ENCODE measurements at regions not wholly inside any gene's neighbourhood (a gene's known extent, or its start where the extent isn't known, plus 50 kb on each side); places are given as distances from the start of the nearest gene placed in this dataset.

- H3K9ac ChIP-seq (ENCODE audit: low read depth, low read length), result no peak overlapping the region
- H3K36me3 ChIP-seq (ENCODE audit: insufficient read depth, low read length), result no peaks in the 10 kb centered on the region
- no peaks in the 10 kb centered on the region for H3K9me3 ChIP-seq (ENCODE audit: insufficient read depth, low read length, severe bottlenecking)
- no peak overlapping the region for H3K27ac ChIP-seq (ENCODE audit: low read length)
- ATAC-seq (ENCODE audit: insufficient read depth, low read depth) (no peak), DNase-seq (no peak)
- no peak overlapping the region for H3K4me2 ChIP-seq (ENCODE audit: insufficient read depth, low read length)
- no peak overlapping the region for H2AFZ ChIP-seq (ENCODE audit: low read depth, low read length)
- no peak for TF ChIP-seq EZH2 (IDR thresholded peaks at IDR 0.05; ENCODE audit: borderline replicate concordance, low read depth, low read length, severe bottlenecking)
- no peak for TF ChIP-seq CTCF (IDR thresholded peaks at IDR 0.05; ENCODE audit: borderline replicate concordance, extremely low read depth, low read length, poor library complexity, severe bottlenecking)
- no peaks in the 10 kb centered on the region for H3K4me1 ChIP-seq (ENCODE audit: insufficient read depth, low read length)
- no peaks in the 10 kb centered on the region for H3K79me2 ChIP-seq (ENCODE audit: insufficient read depth, low read length)
- H4K20me1 ChIP-seq (ENCODE audit: insufficient read depth, low read length), result no peaks in the 10 kb centered on the region
- H3K27me3 ChIP-seq (ENCODE audit: insufficient read depth, low read length, poor library complexity), result peaks cover 11% of the 10 kb centered on the region
- H3K4me3 ChIP-seq (ENCODE audit: low read depth in 1 of 2, low read length in 2 of 2), result no peak overlapping the region
These were observed 540.0 kb downstream of the OMA1 start for GRCh38 chr1:58006421-58007046.

- DNase-seq (no peak), ATAC-seq (ENCODE audit: insufficient read depth, low read depth) (no peak)
- no peaks in the 10 kb centered on the region for H3K9me3 ChIP-seq (ENCODE audit: insufficient read depth, low read length, severe bottlenecking)
- H3K9ac ChIP-seq (ENCODE audit: low read depth, low read length), result no peak overlapping the region
- TF ChIP-seq CTCF (IDR thresholded peaks at IDR 0.05; ENCODE audit: borderline replicate concordance, extremely low read depth, low read length, poor library complexity, severe bottlenecking) (no peak), EZH2 (IDR thresholded peaks at IDR 0.05; ENCODE audit: borderline replicate concordance, low read depth, low read length, severe bottlenecking) (no peak)
- no peak overlapping the region for H2AFZ ChIP-seq (ENCODE audit: low read depth, low read length)
- H3K4me1 ChIP-seq (ENCODE audit: insufficient read depth, low read length), result no peaks in the 10 kb centered on the region
- H3K36me3 ChIP-seq (ENCODE audit: insufficient read depth, low read length), result no peaks in the 10 kb centered on the region
- H4K20me1 ChIP-seq (ENCODE audit: insufficient read depth, low read length), result no peaks in the 10 kb centered on the region
- peaks cover 11% of the 10 kb centered on the region for H3K27me3 ChIP-seq (ENCODE audit: insufficient read depth, low read length, poor library complexity)
- H3K4me3 ChIP-seq (ENCODE audit: low read depth in 1 of 2, low read length in 2 of 2), result no peak overlapping the region
- H3K27ac ChIP-seq (ENCODE audit: low read length), result no peak overlapping the region
- H3K4me2 ChIP-seq (ENCODE audit: insufficient read depth, low read length), result no peak overlapping the region
- H3K79me2 ChIP-seq (ENCODE audit: insufficient read depth, low read length), result no peaks in the 10 kb centered on the region
These were observed 541.3 kb downstream of the OMA1 start for GRCh38 chr1:58005212-58005611.

GRCh38 chr1:58003988-58004387 is 542.5 kb downstream of the OMA1 start:
- H2AFZ ChIP-seq (ENCODE audit: low read depth, low read length), result no peak overlapping the region
- H3K36me3 ChIP-seq (ENCODE audit: insufficient read depth, low read length), result no peaks in the 10 kb centered on the region
- DNase-seq (no peak), ATAC-seq (ENCODE audit: insufficient read depth, low read depth) (no peak)
- no peaks in the 10 kb centered on the region for H3K9me3 ChIP-seq (ENCODE audit: insufficient read depth, low read length, severe bottlenecking)
- TF ChIP-seq CTCF (IDR thresholded peaks at IDR 0.05; ENCODE audit: borderline replicate concordance, extremely low read depth, low read length, poor library complexity, severe bottlenecking) (no peak), EZH2 (IDR thresholded peaks at IDR 0.05; ENCODE audit: borderline replicate concordance, low read depth, low read length, severe bottlenecking) (no peak)
- H3K4me2 ChIP-seq (ENCODE audit: insufficient read depth, low read length), result no peak overlapping the region
- H3K27ac ChIP-seq (ENCODE audit: low read length), result no peak overlapping the region
- H4K20me1 ChIP-seq (ENCODE audit: insufficient read depth, low read length), result no peaks in the 10 kb centered on the region
- H3K9ac ChIP-seq (ENCODE audit: low read depth, low read length), result no peak overlapping the region
- H3K27me3 ChIP-seq (ENCODE audit: insufficient read depth, low read length, poor library complexity), result peaks cover 5% of the 10 kb centered on the region
- H3K4me3 ChIP-seq (ENCODE audit: low read depth in 1 of 2, low read length in 2 of 2), result no peak overlapping the region
- H3K79me2 ChIP-seq (ENCODE audit: insufficient read depth, low read length), result no peaks in the 10 kb centered on the region
- H3K4me1 ChIP-seq (ENCODE audit: insufficient read depth, low read length), result no peaks in the 10 kb centered on the region

All from DND-41 (cell line).